ENCODE measurements at regions not wholly inside any gene's neighbourhood (a gene's known extent, or its start where the extent isn't known, plus 50 kb on each side); places are given as distances from the start of the nearest gene placed in this dataset.
"Not testable (repeated sequence)": the region's sequence is repeated elsewhere in the genome, so short reads cannot be mapped to it uniquely, and the experiment has no call there.

- DNase-seq = no peak
Observed at GRCh38 chr9:81069038-81069795, 620.1 kb downstream of the TLE1 start.

GRCh38 chr9:81062995-81063394, 626.4 kb downstream of the TLE1 start:
- DNase-seq = not testable (repeated sequence)

- no peak for DNase-seq
Observed at GRCh38 chr9:81058782-81059181, 630.6 kb downstream of the TLE1 start.

- no peak for DNase-seq
Observed at GRCh38 chr9:81053298-81054025, 635.9 kb downstream of the TLE1 start.

- DNase-seq = no peak
Observed at GRCh38 chr9:81052846-81053245, 636.5 kb downstream of the TLE1 start.

- DNase-seq = no peak
Observed at GRCh38 chr9:81047280-81047679, 642.1 kb downstream of the TLE1 start.

- DNase-seq = no peak
Observed at GRCh38 chr9:81045658-81046057, 643.7 kb downstream of the TLE1 start.

GRCh38 chr9:81037889-81038288, 651.5 kb downstream of the TLE1 start:
- no peak for DNase-seq

- DNase-seq = no peak
Observed at GRCh38 chr9:81035601-81036000, 653.7 kb downstream of the TLE1 start.

GRCh38 chr9:81035171-81035570, 654.2 kb downstream of the TLE1 start:
- no peak for DNase-seq

- no peak for DNase-seq
Observed at GRCh38 chr9:81032831-81033230, 656.5 kb downstream of the TLE1 start.

GRCh38 chr9:81032030-81032572, 657.2 kb downstream of the TLE1 start:
- DNase-seq = no peak

GRCh38 chr9:81031422-81032029, 657.8 kb downstream of the TLE1 start:
- DNase-seq = no peak

- DNase-seq = no peak
Observed at GRCh38 chr9:81030027-81030426, 659.3 kb downstream of the TLE1 start.

GRCh38 chr9:81028504-81028903, 660.8 kb downstream of the TLE1 start:
- no peak for DNase-seq

- no peak for DNase-seq
Observed at GRCh38 chr9:81022177-81022576, 667.2 kb downstream of the TLE1 start.

GRCh38 chr9:81014945-81015344, 674.4 kb downstream of the TLE1 start:
- DNase-seq = not testable (repeated sequence)

- not testable (repeated sequence) for DNase-seq
Observed at GRCh38 chr9:81013191-81013590, 676.2 kb downstream of the TLE1 start.

- no peak for DNase-seq
Observed at GRCh38 chr9:81002906-81003305, 686.4 kb downstream of the TLE1 start.

- DNase-seq = peak in 1 of 5 experiments; percentile 26
Observed at GRCh38 chr9:81002242-81002641, 687.1 kb downstream of the TLE1 start.

- no peak for DNase-seq
Observed at GRCh38 chr9:80995759-80996158, 693.6 kb downstream of the TLE1 start.

- no peak for DNase-seq
Observed at GRCh38 chr9:80994892-80995291, 694.5 kb downstream of the TLE1 start.

GRCh38 chr9:80985595-80985994, 703.8 kb downstream of the TLE1 start:
- not testable (repeated sequence) for DNase-seq

GRCh38 chr9:80976403-80976802, 712.9 kb downstream of the TLE1 start:
- no peak for DNase-seq
